ENCODE measurements at regions not wholly inside any gene's neighbourhood (a gene's known extent, or its start where the extent isn't known, plus 50 kb on each side); places are given as distances from the start of the nearest gene placed in this dataset.

GRCh38 chr10:85061401-85061800 is 733.0 kb downstream of the CCSER2 start:
- H4K12ac ChIP-seq (ENCODE audit: low read depth, low read length): no peak overlapping the region
- H3K27ac ChIP-seq (ENCODE audit: low read depth, low read length): no peak overlapping the region
- WGBS (ENCODE audit: extremely low coverage, insufficient coverage, insufficient read length): no CpG with 5 or more reads among the region's 2 CpGs
- no peak overlapping the region for H2BK5ac ChIP-seq (ENCODE audit: low read depth, low read length, poor library complexity)
- H3K9me3 ChIP-seq (ENCODE audit: insufficient read depth, low read depth, low read length): peaks cover 3% of the 10 kb centered on the region
- no peak for DNase-seq
- no peak overlapping the region for H3K14ac ChIP-seq (ENCODE audit: low read length)
- H3K4me2 ChIP-seq (ENCODE audit: low read length): no peak overlapping the region
- no peak overlapping the region for H3K9ac ChIP-seq (ENCODE audit: low read length)
- H3K23ac ChIP-seq (ENCODE audit: low read length): no peak overlapping the region
- H3K18ac ChIP-seq (ENCODE audit: low read length): no peak overlapping the region
- no peak overlapping the region for H3K4me3 ChIP-seq (ENCODE audit: low read depth, low read length)
- no peak overlapping the region for H4K8ac ChIP-seq (ENCODE audit: low read depth, low read length)
- no peaks in the 10 kb centered on the region for H3K27me3 ChIP-seq (ENCODE audit: insufficient read depth, low read length)
- H4K91ac ChIP-seq (ENCODE audit: low read depth, low read length): no peak overlapping the region
- no peaks in the 10 kb centered on the region for H3K79me2 ChIP-seq (ENCODE audit: control insufficient read depth, insufficient read depth, low read length, poor library complexity)
- H2BK12ac ChIP-seq (ENCODE audit: low read length): no peak overlapping the region
- no peaks in the 10 kb centered on the region for H3K36me3 ChIP-seq (ENCODE audit: control insufficient read depth in 1 of 2, insufficient read depth in 2 of 2, low read length in 2 of 2)
- no peak overlapping the region for H2AK5ac ChIP-seq (ENCODE audit: low read length)
- no peaks in the 10 kb centered on the region for H3K79me1 ChIP-seq (ENCODE audit: low read length)
- H2BK120ac ChIP-seq (ENCODE audit: insufficient read depth, low read length, poor library complexity): no peak overlapping the region
- no peak overlapping the region for H2AFZ ChIP-seq (ENCODE audit: insufficient read depth, low read length, poor library complexity)
- no peak overlapping the region for H3K4ac ChIP-seq (ENCODE audit: low read depth, low read length)
- H3K4me1 ChIP-seq (ENCODE audit: control insufficient read depth in 1 of 2, insufficient read depth in 2 of 2, low read length in 2 of 2): no peaks in the 10 kb centered on the region

GRCh38 chr10:85067955-85068354 is 739.6 kb downstream of the CCSER2 start:
- Histone ChIP-seq H3K18ac (ENCODE audit: low read length) (no peak overlapping the region), H2BK120ac (ENCODE audit: insufficient read depth, low read length, poor library complexity) (no peak overlapping the region), H2BK5ac (ENCODE audit: low read depth, low read length, poor library complexity) (no peak overlapping the region), H3K4me2 (ENCODE audit: low read length) (no peak overlapping the region), H3K9ac (ENCODE audit: low read length) (no peak overlapping the region), H3K27me3 (ENCODE audit: insufficient read depth, low read length) (no peaks in the 10 kb centered on the region), H3K14ac (ENCODE audit: low read length) (no peak overlapping the region), H2BK12ac (ENCODE audit: low read length) (no peak overlapping the region), H4K12ac (ENCODE audit: low read depth, low read length) (no peak overlapping the region), H4K8ac (ENCODE audit: low read depth, low read length) (no peak overlapping the region), H4K91ac (ENCODE audit: low read depth, low read length) (no peak overlapping the region), H3K9me3 (ENCODE audit: insufficient read depth, low read depth, low read length) (no peaks in the 10 kb centered on the region), H3K36me3 (ENCODE audit: control insufficient read depth in 1 of 2, insufficient read depth in 2 of 2, low read length in 2 of 2) (no peaks in the 10 kb centered on the region), H3K4ac (ENCODE audit: low read depth, low read length) (no peak overlapping the region), H3K79me1 (ENCODE audit: low read length) (no peaks in the 10 kb centered on the region), H2AFZ (ENCODE audit: insufficient read depth, low read length, poor library complexity) (no peak overlapping the region), H2AK5ac (ENCODE audit: low read length) (no peak overlapping the region), H3K79me2 (ENCODE audit: control insufficient read depth, insufficient read depth, low read length, poor library complexity) (no peaks in the 10 kb centered on the region), H3K23ac (ENCODE audit: low read length) (no peak overlapping the region), H3K27ac (ENCODE audit: low read depth, low read length) (no peak overlapping the region), H3K4me1 (ENCODE audit: control insufficient read depth in 1 of 2, insufficient read depth in 2 of 2, low read length in 2 of 2) (no peaks in the 10 kb centered on the region), H3K4me3 (ENCODE audit: low read depth, low read length) (no peak overlapping the region)
- no CpG with 5 or more reads among the region's 1 CpG for WGBS (ENCODE audit: extremely low coverage, insufficient coverage, insufficient read length)
- no peak for DNase-seq

- Histone ChIP-seq H3K27me3 (ENCODE audit: insufficient read depth, low read length) (no peaks in the 10 kb centered on the region), H3K4me1 (ENCODE audit: control insufficient read depth in 1 of 2, insufficient read depth in 2 of 2, low read length in 2 of 2) (no peaks in the 10 kb centered on the region), H4K8ac (ENCODE audit: low read depth, low read length) (no peak overlapping the region), H3K4me3 (ENCODE audit: low read depth, low read length) (no peak overlapping the region), H3K14ac (ENCODE audit: low read length) (no peak overlapping the region), H4K12ac (ENCODE audit: low read depth, low read length) (no peak overlapping the region), H3K9me3 (ENCODE audit: insufficient read depth, low read depth, low read length) (no peaks in the 10 kb centered on the region), H2BK120ac (ENCODE audit: insufficient read depth, low read length, poor library complexity) (no peak overlapping the region), H3K23ac (ENCODE audit: low read length) (no peak overlapping the region), H3K9ac (ENCODE audit: low read length) (no peak overlapping the region), H2AK5ac (ENCODE audit: low read length) (no peak overlapping the region), H3K36me3 (ENCODE audit: control insufficient read depth in 1 of 2, insufficient read depth in 2 of 2, low read length in 2 of 2) (no peaks in the 10 kb centered on the region), H3K27ac (ENCODE audit: low read depth, low read length) (no peak overlapping the region), H4K91ac (ENCODE audit: low read depth, low read length) (no peak overlapping the region), H3K4ac (ENCODE audit: low read depth, low read length) (no peak overlapping the region), H3K4me2 (ENCODE audit: low read length) (no peak overlapping the region), H3K79me1 (ENCODE audit: low read length) (no peaks in the 10 kb centered on the region), H2BK5ac (ENCODE audit: low read depth, low read length, poor library complexity) (no peak overlapping the region), H2BK12ac (ENCODE audit: low read length) (no peak overlapping the region), H3K79me2 (ENCODE audit: control insufficient read depth, insufficient read depth, low read length, poor library complexity) (no peaks in the 10 kb centered on the region), H3K18ac (ENCODE audit: low read length) (no peak overlapping the region), H2AFZ (ENCODE audit: insufficient read depth, low read length, poor library complexity) (no peak overlapping the region)
- WGBS (ENCODE audit: extremely low coverage, insufficient coverage, insufficient read length): no CpG with 5 or more reads among the region's 2 CpGs
- DNase-seq: no peak
Measured at GRCh38 chr10:85080934-85081333, 752.5 kb downstream of the CCSER2 start.

- H2BK120ac ChIP-seq (ENCODE audit: insufficient read depth, low read length, poor library complexity): no peak overlapping the region
- no peak overlapping the region for H4K12ac ChIP-seq (ENCODE audit: low read depth, low read length)
- H3K27me3 ChIP-seq (ENCODE audit: insufficient read depth, low read length): no peaks in the 10 kb centered on the region
- no peaks in the 10 kb centered on the region for H3K4me1 ChIP-seq (ENCODE audit: control insufficient read depth in 1 of 2, insufficient read depth in 2 of 2, low read length in 2 of 2)
- no peak overlapping the region for H3K9ac ChIP-seq (ENCODE audit: low read length)
- no peaks in the 10 kb centered on the region for H3K79me2 ChIP-seq (ENCODE audit: control insufficient read depth, insufficient read depth, low read length, poor library complexity)
- no peaks in the 10 kb centered on the region for H3K36me3 ChIP-seq (ENCODE audit: control insufficient read depth in 1 of 2, insufficient read depth in 2 of 2, low read length in 2 of 2)
- H4K8ac ChIP-seq (ENCODE audit: low read depth, low read length): no peak overlapping the region
- H3K4me3 ChIP-seq (ENCODE audit: low read depth, low read length): no peak overlapping the region
- H3K79me1 ChIP-seq (ENCODE audit: low read length): no peaks in the 10 kb centered on the region
- H3K27ac ChIP-seq (ENCODE audit: low read depth, low read length): no peak overlapping the region
- no peak overlapping the region for H2AK5ac ChIP-seq (ENCODE audit: low read length)
- no peak overlapping the region for H3K4ac ChIP-seq (ENCODE audit: low read depth, low read length)
- no peak overlapping the region for H2BK12ac ChIP-seq (ENCODE audit: low read length)
- H3K18ac ChIP-seq (ENCODE audit: low read length): no peak overlapping the region
- no peak for DNase-seq
- no CpG with 5 or more reads among the region's 3 CpGs for WGBS (ENCODE audit: extremely low coverage, insufficient coverage, insufficient read length)
- H3K9me3 ChIP-seq (ENCODE audit: insufficient read depth, low read depth, low read length): no peaks in the 10 kb centered on the region
- no peak overlapping the region for H2AFZ ChIP-seq (ENCODE audit: insufficient read depth, low read length, poor library complexity)
- no peak overlapping the region for H3K23ac ChIP-seq (ENCODE audit: low read length)
- no peak overlapping the region for H4K91ac ChIP-seq (ENCODE audit: low read depth, low read length)
- no peak overlapping the region for H3K4me2 ChIP-seq (ENCODE audit: low read length)
- H2BK5ac ChIP-seq (ENCODE audit: low read depth, low read length, poor library complexity): no peak overlapping the region
- no peak overlapping the region for H3K14ac ChIP-seq (ENCODE audit: low read length)
Measured at GRCh38 chr10:85098835-85099521, 770.6 kb downstream of the CCSER2 start.
